GM18505 (cell line): ENCODE measurements at regions not wholly inside any gene's neighbourhood (a gene's known extent, or its start where the extent isn't known, plus 50 kb on each side); places are given as distances from the start of the nearest gene placed in this dataset.
"Not testable (repeated sequence)": the region's sequence is repeated elsewhere in the genome, so short reads cannot be mapped to it uniquely, and the experiment has no call there.

Experiments
- ATAC-seq: cut with Tn5 transposase; IDR thresholded peaks from one replicate; pipeline ENCODE4 v1.9.1; 2021; ENCODE audit not compliant: unreplicated experiment
- POLR2A ChIP-seq: IDR thresholded peaks from 4 replicates; pipeline ENCODE4 v1.6.1; 2011; ENCODE audit warnings: borderline replicate concordance; ENCODE audit not compliant: insufficient read depth, insufficient read length; ENCODE audit errors: extremely low read depth

DNA sequence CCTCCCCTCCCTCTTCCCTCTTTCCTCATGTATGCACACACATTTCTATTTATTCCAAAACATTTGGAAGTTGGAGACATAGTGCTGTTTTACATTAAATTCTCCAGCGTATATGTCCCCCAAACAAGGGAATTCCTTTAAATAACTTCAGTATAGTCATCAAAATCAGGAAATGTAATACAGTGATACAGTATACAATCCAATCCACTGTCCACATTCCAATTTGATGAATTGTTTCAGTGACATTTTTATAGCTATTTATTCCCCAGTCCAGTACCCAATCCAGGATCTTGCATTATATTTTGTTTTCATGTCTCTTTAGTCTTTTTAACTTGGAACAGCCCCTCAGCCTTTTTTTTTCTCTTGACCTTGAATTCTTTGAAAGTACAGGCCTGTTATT, 233.0 kb downstream of the DKK2 start:
- TF ChIP-seq POLR2A: no peak
- ATAC-seq: no peak

DNA sequence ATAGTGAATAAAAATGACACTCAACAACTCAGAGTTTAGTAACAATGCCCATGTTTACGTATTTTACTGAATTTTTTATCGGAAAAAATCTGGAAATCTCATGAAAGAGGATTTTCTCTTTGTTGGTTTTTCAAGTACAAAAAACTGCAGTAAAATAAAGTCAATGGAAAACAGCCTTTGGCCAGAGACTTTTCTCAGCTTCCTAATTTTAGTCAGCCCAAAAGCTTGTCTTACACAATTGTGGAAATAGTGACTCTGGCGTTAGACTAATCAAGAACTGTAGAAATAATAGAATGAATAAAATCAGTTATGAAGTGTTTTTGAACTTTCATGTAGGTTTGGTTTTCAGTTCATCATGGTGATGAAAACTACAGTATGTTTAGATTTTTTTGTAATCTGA, 234.7 kb downstream of the DKK2 start:
- no peak for TF ChIP-seq POLR2A
- ATAC-seq: no peak

- TF ChIP-seq POLR2A: no peak
- no peak for ATAC-seq
These were observed 239.2 kb downstream of the DKK2 start for GRCh38 chr4:106796876-106797275.

DNA sequence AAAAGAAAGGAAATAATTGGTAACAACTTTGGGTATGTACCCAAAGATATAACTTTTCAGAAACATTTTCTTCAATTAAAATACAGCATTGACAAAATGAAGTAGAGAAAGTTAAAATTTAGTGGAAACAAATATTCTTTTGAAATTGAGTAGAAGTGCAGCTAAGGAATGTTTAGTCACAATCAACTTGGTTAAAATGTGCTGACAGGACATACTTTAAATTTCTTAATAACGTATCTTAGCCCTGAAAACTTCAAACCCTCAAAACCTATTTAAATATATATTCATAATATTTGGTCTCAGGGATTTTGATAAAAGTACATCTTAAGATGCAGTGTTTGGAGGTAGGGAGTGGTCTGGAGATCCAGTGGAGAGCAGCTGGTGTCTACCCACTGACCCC, 240.8 kb downstream of the DKK2 start:
- no peak for ATAC-seq

GRCh38 chr4:106793933-106794332, 242.2 kb downstream of the DKK2 start:
- no peak for ATAC-seq
- TF ChIP-seq POLR2A: no peak

More for the DNA sequence above, 240.8 kb downstream of the DKK2 start:
- no peak for TF ChIP-seq POLR2A

- ATAC-seq: no peak
- TF ChIP-seq POLR2A: no peak
These were observed 260.5 kb downstream of the DKK2 start for GRCh38 chr4:106775636-106776035.

GRCh38 chr4:106774055-106774454, 262.1 kb downstream of the DKK2 start:
- not testable (repeated sequence) for ATAC-seq

DNA sequence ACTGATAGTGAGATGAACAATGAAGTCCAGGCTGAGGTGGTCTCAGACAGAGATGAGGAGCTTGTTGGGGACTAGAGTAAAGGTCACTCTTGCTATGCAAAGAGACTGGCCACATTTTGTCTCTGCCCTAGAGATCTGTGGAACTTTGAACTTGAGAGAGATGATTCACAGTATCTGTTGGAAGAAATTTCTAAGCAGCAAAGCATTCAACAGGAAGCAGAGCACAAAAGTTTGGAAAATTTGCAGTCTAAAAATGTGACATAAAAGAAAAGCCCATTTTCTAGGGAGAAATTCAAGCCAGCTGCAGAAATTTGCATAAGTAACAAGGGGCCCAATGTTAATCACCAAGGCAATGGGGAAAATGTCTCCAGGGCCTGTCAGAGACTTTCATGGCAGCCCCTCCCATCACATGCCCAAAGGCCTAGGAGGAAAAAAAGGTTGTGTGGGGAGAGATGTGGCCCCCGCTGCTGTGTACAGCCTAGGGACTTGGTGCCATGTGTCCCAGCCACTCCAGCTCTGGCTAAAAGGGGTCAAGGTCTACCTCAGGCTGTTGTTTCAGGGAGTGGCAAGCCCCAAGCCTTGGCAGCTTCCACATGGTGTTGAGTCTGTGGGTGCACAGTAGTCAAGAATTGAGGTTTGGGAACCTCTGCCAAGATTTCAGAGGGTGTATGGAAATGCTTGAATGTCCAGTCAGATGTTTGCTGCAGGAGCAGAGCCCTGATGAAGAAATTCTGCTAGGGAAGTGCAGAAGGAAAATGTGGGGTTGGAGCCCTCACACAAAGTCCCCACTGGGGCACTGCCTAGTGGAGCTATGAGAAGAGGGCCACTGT, 262.8 kb downstream of the DKK2 start:
- no peak for TF ChIP-seq POLR2A
- ATAC-seq: no peak

- TF ChIP-seq POLR2A: no peak
- ATAC-seq: no peak
These were observed 268.1 kb downstream of the DKK2 start for GRCh38 chr4:106767991-106768390.

GRCh38 chr4:106766519-106766918, 269.6 kb downstream of the DKK2 start:
- no peak for TF ChIP-seq POLR2A
- no peak for ATAC-seq

DNA sequence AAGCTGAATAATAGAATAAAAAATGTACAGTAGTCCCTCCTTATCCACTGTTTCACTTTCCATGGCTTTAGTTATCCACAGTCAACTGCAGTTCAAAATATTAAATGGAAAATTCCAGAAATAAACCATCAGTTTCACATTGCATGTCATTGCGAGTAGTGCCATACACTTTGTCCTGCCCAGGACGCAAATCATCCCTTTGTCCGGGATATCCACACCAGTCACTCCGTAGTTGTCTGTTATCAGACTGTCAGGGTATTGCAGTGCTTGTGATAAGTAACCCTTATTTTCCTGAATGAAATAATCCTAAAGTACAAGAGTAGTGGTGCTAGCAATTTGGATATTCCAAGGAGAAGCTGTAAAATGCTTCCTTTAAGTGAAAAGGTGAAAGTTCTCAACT, 271.3 kb downstream of the DKK2 start:
- TF ChIP-seq POLR2A: no peak

GRCh38 chr4:106762666-106763443, 273.3 kb downstream of the DKK2 start:
- ATAC-seq: no peak
- no peak for TF ChIP-seq POLR2A

More for the DNA sequence above, 271.3 kb downstream of the DKK2 start:
- no peak for ATAC-seq

- ATAC-seq: no peak
- TF ChIP-seq POLR2A: no peak
These were observed 282.7 kb downstream of the DKK2 start for GRCh38 chr4:106753426-106753825.

GRCh38 chr4:106746451-106746850, 289.7 kb downstream of the DKK2 start:
- no peak for ATAC-seq
- TF ChIP-seq POLR2A: no peak

DNA sequence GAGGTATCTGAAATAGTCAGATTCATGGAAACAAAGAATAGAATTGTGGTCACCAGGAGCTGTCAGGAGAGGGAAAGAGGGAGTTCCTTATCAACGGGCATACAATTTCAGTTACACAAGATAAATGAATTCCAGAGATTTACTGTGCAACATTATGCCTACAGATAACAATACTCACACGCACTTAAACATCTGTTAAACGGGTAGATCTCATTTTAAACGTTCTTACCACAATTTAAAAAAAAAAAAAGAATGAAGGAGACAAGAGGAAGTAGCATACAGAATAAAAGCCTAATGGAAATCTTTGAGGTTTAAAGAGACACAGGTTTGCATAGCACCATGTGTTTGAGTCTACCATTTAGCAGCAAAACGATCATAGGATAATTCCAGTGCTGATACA, 298.0 kb downstream of the DKK2 start:
- TF ChIP-seq POLR2A: no peak
- ATAC-seq: no peak

GRCh38 chr4:106718548-106718947, 317.6 kb downstream of the DKK2 start:
- no peak for TF ChIP-seq POLR2A
- ATAC-seq: no peak
